GM23338 (cell line): ENCODE measurements at regions not wholly inside any gene's neighbourhood (a gene's known extent, or its start where the extent isn't known, plus 50 kb on each side); places are given as distances from the start of the nearest gene placed in this dataset.

ENCODE experiments used
- ATAC-seq: fragments of 200-7000 bp; cut with Tn5 transposase; 3 replicates; pipeline ENCODE4 v1.9.1; 2020
- DNase-seq: peaks from one replicate; pipeline ENCODE4 v3.0.0-alpha.2; 2015; ENCODE audit warnings: low spot score
- H2AFZ ChIP-seq: fragments of 200-600 bp; sonication (generic); 2 replicates; pipeline ENCODE4 v1.8.0; 2016; ENCODE audit warnings: antibody characterized with exemption, mild to moderate bottlenecking, moderate library complexity
- H3F3A ChIP-seq: fragments of 200-600 bp; sonication (generic); replicated peaks from 2 replicates; pipeline ENCODE4 v1.8.0; 2017; ENCODE audit warnings: antibody characterized with exemption, mixed run types, low read depth
- H3K27ac ChIP-seq: fragments of 200-600 bp; sonication (generic); 2 replicates; pipeline ENCODE4 v1.6.1; 2016; ENCODE audit warnings: low read depth
- H3K27me3 ChIP-seq: fragments of 200-600 bp; sonication (generic); 2 replicates; pipeline ENCODE4 v1.8.0; 2016; ENCODE audit warnings: mild to moderate bottlenecking, mixed run types, moderate library complexity; ENCODE audit not compliant: insufficient read depth
- H3K36me3 ChIP-seq: fragments of 200-600 bp; sonication (generic); 2 replicates; pipeline ENCODE4 v1.8.0; 2016; ENCODE audit warnings: mild to moderate bottlenecking; ENCODE audit not compliant: insufficient read depth
- H3K4me1 ChIP-seq: fragments of 200-600 bp; sonication (generic); 2 replicates; pipeline ENCODE4 v1.8.0; 2016; ENCODE audit warnings: mild to moderate bottlenecking, moderate library complexity; ENCODE audit not compliant: insufficient read depth
- H3K4me2 ChIP-seq: fragments of 200-600 bp; sonication (generic); 2 replicates; pipeline ENCODE4 v1.7.1; 2017; ENCODE audit warnings: mixed run types
- H3K4me3 ChIP-seq: fragments of 200-600 bp; sonication (generic); 2 replicates; pipeline ENCODE4 v1.6.1; 2016; ENCODE audit warnings: mixed run types
- H3K79me2 ChIP-seq: fragments of 200-600 bp; sonication (generic); replicated peaks from 2 replicates; pipeline ENCODE4 v1.8.0; 2017; ENCODE audit warnings: mild to moderate bottlenecking; ENCODE audit not compliant: insufficient read depth
- H3K9me2 ChIP-seq: fragments of 200-600 bp; sonication (generic); 2 replicates; pipeline ENCODE4 v1.8.0; 2017; ENCODE audit not compliant: insufficient read depth
- H4K20me1 ChIP-seq: fragments of 200-600 bp; sonication (generic); replicated peaks from 2 replicates; pipeline ENCODE4 v1.8.0; 2017; ENCODE audit warnings: mild to moderate bottlenecking; ENCODE audit not compliant: insufficient read depth
- H3K27ac Mint-ChIP-seq: 2 replicates; pipeline ENCODE4 v1.8.0; 2020; ENCODE audit warnings: inconsistent platforms, mild to moderate bottlenecking, moderate library complexity, mixed read lengths
- H3K27me3 Mint-ChIP-seq: 3 replicates; pipeline ENCODE4 v1.8.0; 2022; ENCODE audit warnings: low read depth, mild to moderate bottlenecking, moderate library complexity, mixed read lengths, inconsistent platforms; ENCODE audit not compliant: insufficient read depth, poor library complexity
- H3K36me3 Mint-ChIP-seq: 3 replicates; pipeline ENCODE4 v1.8.0; 2021; ENCODE audit warnings: low read depth, mild to moderate bottlenecking, inconsistent platforms, moderate library complexity, mixed read lengths
- H3K4me1 Mint-ChIP-seq: 3 replicates; pipeline ENCODE4 v1.8.0; 2020; ENCODE audit warnings: mild to moderate bottlenecking, inconsistent platforms, mixed read lengths
- H3K4me3 Mint-ChIP-seq: 3 replicates; pipeline ENCODE4 v1.8.0; 2021; ENCODE audit warnings: moderate library complexity, mild to moderate bottlenecking, inconsistent platforms, mixed read lengths
- H3K9me3 Mint-ChIP-seq: 3 replicates; pipeline ENCODE4 v1.8.0; 2020; ENCODE audit warnings: moderate library complexity, mild to moderate bottlenecking, inconsistent platforms, mixed read lengths
- CREB1 ChIP-seq: fragments of 250-450 bp; sonication (Bioruptor Pico); IDR thresholded peaks from 2 replicates; pipeline ENCODE4 v1.5.0; 2020; ENCODE audit warnings: low read depth, mild to moderate bottlenecking, moderate library complexity
- NANOG ChIP-seq: IDR thresholded peaks from 2 replicates; pipeline ENCODE4 v1.6.1; 2016; ENCODE audit warnings: antibody characterized with exemption, borderline replicate concordance
- POLR2AphosphoS5 ChIP-seq: IDR thresholded peaks from 2 replicates; pipeline ENCODE4 v1.6.1; 2016; ENCODE audit warnings: antibody characterized with exemption, low read depth
- STAT1 ChIP-seq: IDR thresholded peaks from one replicate; pipeline ENCODE4 v1.6.1; 2016; ENCODE audit warnings: antibody characterized with exemption; ENCODE audit not compliant: unreplicated experiment
- ZNF114 ChIP-seq: fragments of 250-450 bp; sonication (Bioruptor Pico); IDR thresholded peaks from 2 replicates; pipeline ENCODE4 v1.5.0; 2020; ENCODE audit warnings: mild to moderate bottlenecking, moderate library complexity
- ZNF331 ChIP-seq: fragments of 250-450 bp; sonication (Bioruptor Pico); IDR thresholded peaks from 2 replicates; pipeline ENCODE4 v1.5.0; 2020; ENCODE audit warnings: low read depth, mild to moderate bottlenecking, moderate library complexity
- TF ChIP-seq, protein P1 (sequence below): IDR thresholded peaks from one replicate; pipeline ENCODE4 v1.6.1; 2018; ENCODE audit warnings: antibody characterized with exemption; ENCODE audit not compliant: unreplicated experiment
- TF ChIP-seq, protein P2 (sequence below): IDR thresholded peaks from 2 replicates; pipeline ENCODE4 v1.6.1; 2016; ENCODE audit warnings: antibody characterized with exemption
- TF ChIP-seq, protein P3 (sequence below), 2 experiments: fragments of 200-600 bp in 1 of 2; sonication (generic) in 1 of 2; conservative IDR thresholded peaks; 2 replicates each; pipeline versions ENCODE4 v1.5.1 to v1.6.1; 2016 to 2017; ENCODE audit warnings: antibody characterized with exemption in 2 of 2, low read depth in 2 of 2, mild to moderate bottlenecking in 2 of 2, moderate library complexity in 1 of 2
- TF ChIP-seq, protein P4 (sequence below): fragments of 250-450 bp; sonication (Bioruptor Pico); IDR thresholded peaks from 2 replicates; pipeline ENCODE4 v1.5.0; 2020; ENCODE audit warnings: mild to moderate bottlenecking, moderate library complexity

DNA sequence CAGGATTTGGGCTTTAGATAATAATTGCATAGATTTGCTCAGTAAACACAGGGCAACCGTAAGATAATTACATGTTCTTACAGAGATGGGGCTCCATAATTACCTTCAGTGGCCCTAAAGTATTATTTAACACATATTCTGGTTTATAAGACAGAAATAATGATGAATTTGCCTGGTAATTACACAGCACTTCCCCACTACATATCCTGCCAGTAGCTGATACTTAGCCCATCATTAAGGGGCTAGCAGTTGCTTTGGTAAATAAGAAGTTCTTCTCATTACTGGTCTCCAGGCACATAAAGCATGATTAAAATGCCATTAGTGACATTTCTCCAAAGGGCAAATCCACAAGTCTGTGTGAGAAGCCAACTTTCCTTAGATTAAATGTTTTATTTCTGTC, 158.7 kb downstream of the NUAK1 start:
- ATAC-seq = no peak
- H3K4me1 Mint-ChIP-seq = peaks cover 6% of the 10 kb centered on the region; the same call in 2 of the 3 replicates
- H3K36me3 ChIP-seq = no peaks in the 10 kb centered on the region

More for the DNA sequence above, 158.7 kb downstream of the NUAK1 start:
- Histone ChIP-seq H3K27ac (no peak overlapping the region), H3K4me3 (no peak overlapping the region), H3K9me2 (peaks cover 15% of the 10 kb centered on the region), H4K20me1 (no peaks in the 10 kb centered on the region), H2AFZ (0 out of 2 replicates have a peak overlapping the region, but pooled peaks have one; percentile 56), H3K4me2 (no peak overlapping the region), H3K79me2 (no peaks in the 10 kb centered on the region), H3K27me3 (no peaks in the 10 kb centered on the region), H3K4me1 (peaks cover 16% of the 10 kb centered on the region), H3F3A (no peaks in the 10 kb centered on the region)
- TF ChIP-seq, protein P1, sequence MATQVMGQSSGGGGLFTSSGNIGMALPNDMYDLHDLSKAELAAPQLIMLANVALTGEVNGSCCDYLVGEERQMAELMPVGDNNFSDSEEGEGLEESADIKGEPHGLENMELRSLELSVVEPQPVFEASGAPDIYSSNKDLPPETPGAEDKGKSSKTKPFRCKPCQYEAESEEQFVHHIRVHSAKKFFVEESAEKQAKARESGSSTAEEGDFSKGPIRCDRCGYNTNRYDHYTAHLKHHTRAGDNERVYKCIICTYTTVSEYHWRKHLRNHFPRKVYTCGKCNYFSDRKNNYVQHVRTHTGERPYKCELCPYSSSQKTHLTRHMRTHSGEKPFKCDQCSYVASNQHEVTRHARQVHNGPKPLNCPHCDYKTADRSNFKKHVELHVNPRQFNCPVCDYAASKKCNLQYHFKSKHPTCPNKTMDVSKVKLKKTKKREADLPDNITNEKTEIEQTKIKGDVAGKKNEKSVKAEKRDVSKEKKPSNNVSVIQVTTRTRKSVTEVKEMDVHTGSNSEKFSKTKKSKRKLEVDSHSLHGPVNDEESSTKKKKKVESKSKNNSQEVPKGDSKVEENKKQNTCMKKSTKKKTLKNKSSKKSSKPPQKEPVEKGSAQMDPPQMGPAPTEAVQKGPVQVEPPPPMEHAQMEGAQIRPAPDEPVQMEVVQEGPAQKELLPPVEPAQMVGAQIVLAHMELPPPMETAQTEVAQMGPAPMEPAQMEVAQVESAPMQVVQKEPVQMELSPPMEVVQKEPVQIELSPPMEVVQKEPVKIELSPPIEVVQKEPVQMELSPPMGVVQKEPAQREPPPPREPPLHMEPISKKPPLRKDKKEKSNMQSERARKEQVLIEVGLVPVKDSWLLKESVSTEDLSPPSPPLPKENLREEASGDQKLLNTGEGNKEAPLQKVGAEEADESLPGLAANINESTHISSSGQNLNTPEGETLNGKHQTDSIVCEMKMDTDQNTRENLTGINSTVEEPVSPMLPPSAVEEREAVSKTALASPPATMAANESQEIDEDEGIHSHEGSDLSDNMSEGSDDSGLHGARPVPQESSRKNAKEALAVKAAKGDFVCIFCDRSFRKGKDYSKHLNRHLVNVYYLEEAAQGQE = no peak
- TF ChIP-seq, protein P2, sequence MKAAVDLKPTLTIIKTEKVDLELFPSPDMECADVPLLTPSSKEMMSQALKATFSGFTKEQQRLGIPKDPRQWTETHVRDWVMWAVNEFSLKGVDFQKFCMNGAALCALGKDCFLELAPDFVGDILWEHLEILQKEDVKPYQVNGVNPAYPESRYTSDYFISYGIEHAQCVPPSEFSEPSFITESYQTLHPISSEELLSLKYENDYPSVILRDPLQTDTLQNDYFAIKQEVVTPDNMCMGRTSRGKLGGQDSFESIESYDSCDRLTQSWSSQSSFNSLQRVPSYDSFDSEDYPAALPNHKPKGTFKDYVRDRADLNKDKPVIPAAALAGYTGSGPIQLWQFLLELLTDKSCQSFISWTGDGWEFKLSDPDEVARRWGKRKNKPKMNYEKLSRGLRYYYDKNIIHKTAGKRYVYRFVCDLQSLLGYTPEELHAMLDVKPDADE = no peak
- no peak for TF ChIP-seq CREB1 (CRISPR knock-in tag)
- no peak for TF ChIP-seq ZNF331 (CRISPR knock-in tag)
- no peak for TF ChIP-seq STAT1
- TF ChIP-seq, protein P3, sequence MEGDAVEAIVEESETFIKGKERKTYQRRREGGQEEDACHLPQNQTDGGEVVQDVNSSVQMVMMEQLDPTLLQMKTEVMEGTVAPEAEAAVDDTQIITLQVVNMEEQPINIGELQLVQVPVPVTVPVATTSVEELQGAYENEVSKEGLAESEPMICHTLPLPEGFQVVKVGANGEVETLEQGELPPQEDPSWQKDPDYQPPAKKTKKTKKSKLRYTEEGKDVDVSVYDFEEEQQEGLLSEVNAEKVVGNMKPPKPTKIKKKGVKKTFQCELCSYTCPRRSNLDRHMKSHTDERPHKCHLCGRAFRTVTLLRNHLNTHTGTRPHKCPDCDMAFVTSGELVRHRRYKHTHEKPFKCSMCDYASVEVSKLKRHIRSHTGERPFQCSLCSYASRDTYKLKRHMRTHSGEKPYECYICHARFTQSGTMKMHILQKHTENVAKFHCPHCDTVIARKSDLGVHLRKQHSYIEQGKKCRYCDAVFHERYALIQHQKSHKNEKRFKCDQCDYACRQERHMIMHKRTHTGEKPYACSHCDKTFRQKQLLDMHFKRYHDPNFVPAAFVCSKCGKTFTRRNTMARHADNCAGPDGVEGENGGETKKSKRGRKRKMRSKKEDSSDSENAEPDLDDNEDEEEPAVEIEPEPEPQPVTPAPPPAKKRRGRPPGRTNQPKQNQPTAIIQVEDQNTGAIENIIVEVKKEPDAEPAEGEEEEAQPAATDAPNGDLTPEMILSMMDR (conservative IDR thresholded peaks at IDR 0.05; ENCODE audit: low read depth in 2 of 2) = no peak
- no peak for TF ChIP-seq POLR2AphosphoS5
- TF ChIP-seq, protein P4, sequence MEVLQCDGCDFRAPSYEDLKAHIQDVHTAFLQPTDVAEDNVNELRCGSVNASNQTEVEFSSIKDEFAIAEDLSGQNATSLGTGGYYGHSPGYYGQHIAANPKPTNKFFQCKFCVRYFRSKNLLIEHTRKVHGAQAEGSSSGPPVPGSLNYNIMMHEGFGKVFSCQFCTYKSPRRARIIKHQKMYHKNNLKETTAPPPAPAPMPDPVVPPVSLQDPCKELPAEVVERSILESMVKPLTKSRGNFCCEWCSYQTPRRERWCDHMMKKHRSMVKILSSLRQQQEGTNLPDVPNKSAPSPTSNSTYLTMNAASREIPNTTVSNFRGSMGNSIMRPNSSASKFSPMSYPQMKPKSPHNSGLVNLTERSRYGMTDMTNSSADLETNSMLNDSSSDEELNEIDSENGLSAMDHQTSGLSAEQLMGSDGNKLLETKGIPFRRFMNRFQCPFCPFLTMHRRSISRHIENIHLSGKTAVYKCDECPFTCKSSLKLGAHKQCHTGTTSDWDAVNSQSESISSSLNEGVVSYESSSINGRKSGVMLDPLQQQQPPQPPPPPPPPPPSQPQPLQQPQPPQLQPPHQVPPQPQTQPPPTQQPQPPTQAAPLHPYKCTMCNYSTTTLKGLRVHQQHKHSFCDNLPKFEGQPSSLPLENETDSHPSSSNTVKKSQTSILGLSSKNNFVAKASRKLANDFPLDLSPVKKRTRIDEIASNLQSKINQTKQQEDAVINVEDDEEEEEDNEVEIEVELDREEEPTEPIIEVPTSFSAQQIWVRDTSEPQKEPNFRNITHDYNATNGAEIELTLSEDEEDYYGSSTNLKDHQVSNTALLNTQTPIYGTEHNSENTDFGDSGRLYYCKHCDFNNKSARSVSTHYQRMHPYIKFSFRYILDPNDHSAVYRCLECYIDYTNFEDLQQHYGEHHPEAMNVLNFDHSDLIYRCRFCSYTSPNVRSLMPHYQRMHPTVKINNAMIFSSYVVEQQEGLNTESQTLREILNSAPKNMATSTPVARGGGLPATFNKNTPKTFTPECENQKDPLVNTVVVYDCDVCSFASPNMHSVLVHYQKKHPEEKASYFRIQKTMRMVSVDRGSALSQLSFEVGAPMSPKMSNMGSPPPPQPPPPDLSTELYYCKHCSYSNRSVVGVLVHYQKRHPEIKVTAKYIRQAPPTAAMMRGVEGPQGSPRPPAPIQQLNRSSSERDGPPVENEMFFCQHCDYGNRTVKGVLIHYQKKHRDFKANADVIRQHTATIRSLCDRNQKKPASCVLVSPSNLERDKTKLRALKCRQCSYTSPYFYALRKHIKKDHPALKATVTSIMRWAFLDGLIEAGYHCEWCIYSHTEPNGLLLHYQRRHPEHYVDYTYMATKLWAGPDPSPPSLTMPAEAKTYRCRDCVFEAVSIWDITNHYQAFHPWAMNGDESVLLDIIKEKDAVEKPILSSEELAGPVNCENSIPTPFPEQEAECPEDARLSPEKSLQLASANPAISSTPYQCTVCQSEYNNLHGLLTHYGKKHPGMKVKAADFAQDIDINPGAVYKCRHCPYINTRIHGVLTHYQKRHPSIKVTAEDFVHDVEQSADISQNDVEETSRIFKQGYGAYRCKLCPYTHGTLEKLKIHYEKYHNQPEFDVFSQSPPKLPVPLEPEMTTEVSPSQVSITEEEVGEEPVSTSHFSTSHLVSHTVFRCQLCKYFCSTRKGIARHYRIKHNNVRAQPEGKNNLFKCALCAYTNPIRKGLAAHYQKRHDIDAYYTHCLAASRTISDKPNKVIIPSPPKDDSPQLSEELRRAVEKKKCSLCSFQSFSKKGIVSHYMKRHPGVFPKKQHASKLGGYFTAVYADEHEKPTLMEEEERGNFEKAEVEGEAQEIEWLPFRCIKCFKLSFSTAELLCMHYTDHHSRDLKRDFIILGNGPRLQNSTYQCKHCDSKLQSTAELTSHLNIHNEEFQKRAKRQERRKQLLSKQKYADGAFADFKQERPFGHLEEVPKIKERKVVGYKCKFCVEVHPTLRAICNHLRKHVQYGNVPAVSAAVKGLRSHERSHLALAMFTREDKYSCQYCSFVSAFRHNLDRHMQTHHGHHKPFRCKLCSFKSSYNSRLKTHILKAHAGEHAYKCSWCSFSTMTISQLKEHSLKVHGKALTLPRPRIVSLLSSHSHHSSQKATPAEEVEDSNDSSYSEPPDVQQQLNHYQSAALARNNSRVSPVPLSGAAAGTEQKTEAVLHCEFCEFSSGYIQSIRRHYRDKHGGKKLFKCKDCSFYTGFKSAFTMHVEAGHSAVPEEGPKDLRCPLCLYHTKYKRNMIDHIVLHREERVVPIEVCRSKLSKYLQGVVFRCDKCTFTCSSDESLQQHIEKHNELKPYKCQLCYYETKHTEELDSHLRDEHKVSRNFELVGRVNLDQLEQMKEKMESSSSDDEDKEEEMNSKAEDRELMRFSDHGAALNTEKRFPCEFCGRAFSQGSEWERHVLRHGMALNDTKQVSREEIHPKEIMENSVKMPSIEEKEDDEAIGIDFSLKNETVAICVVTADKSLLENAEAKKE = no peak
- TF ChIP-seq NANOG = no peak
- TF ChIP-seq ZNF114 (CRISPR knock-in tag) = no peak
- no peak for DNase-seq
- no peak overlapping the region for H3K27ac Mint-ChIP-seq
- peaks cover 6% of the 10 kb centered on the region for H3K27me3 Mint-ChIP-seq
- no peaks in the 10 kb centered on the region for H3K36me3 Mint-ChIP-seq
- H3K9me3 Mint-ChIP-seq = no peaks in the 10 kb centered on the region
- H3K4me3 Mint-ChIP-seq = no peak overlapping the region
